ENCODE measurements at regions not wholly inside any gene's neighbourhood (a gene's known extent, or its start where the extent isn't known, plus 50 kb on each side); places are given as distances from the start of the nearest gene placed in this dataset.

DNA sequence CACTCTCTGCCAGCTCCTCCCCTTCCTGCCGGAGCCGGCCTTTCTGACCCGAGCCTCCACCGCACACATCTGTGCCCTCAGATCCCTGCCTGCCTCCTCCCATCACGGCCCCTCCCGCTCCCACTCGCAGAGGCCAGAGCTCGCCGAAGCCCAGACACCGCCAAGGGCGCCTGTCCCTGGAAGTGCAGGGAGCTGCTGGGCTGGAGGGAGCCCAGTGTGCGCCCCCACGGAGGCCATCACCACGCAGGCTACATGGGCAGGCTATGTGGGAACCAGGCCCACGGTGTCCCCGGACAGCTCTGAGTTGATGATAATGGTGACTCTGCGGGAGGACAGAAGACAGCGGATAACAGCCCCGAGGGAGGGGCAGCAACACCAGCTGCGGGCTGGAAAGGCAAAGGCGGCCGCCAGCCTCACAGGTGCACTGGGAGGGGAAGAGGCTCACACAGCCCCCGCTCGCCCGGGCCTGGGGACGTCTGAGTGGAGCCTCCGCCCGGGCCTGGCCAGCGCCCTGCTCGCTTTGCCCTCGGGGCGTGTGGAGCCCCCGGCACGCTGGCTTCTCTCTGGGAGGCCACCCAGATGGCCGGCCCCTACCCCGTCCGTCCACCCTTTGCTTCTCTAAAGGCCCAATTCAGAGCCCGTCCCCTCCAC, 154.9 kb downstream of the DLL1 start:
- peak; percentile 46 for DNase-seq (ENCODE audit: low read depth)

- DNase-seq (ENCODE audit: low read depth) = no peak
Observed at GRCh38 chr6:170135461-170135820, 155.4 kb downstream of the DLL1 start.

GRCh38 chr6:170134471-170135440, 156.1 kb downstream of the DLL1 start:
- no peak for DNase-seq (ENCODE audit: low read depth)

DNA sequence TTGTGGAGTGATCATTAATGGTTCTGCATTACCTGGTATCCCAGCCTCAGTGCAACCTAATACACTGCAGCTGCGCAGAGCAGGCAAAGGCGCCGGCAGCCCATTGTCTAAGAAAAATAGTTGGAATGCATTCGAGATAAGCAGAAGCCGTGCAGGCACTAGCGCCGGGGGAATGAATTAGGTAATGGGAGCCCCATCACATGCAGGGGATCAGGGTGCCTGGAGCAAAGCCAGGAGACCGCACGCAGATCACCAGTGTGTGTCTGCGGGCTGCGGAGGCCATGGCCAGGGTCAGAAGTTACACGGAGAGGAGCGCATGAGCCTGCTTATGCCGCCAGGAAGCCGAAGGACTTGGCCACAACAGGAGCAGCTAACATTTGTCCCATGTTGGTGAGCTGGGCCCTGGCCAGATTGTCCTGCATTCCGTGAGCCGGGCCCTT, 156.8 kb downstream of the DLL1 start:
- DNase-seq (ENCODE audit: low read depth) = no peak

DNA sequence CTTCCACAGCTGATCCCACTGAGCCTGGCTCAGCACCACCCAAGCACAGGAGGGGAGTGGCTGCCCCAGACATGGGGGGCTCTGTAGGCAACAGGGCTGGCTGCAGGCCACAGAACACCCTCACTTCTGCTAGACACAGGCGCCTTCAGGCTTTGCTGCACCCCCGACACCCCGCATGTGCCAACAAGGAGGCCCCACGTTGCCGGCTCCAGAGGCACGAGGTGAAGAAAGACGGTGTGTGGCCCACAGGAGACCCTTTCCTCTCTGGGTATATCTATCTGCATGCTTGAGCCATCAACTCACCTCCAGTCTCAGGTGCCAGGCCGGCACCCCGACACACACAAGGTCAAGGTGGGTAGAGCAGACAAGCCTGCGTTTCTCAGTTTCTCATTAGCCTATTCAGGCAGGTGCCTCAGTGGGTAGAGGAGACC, 158.3 kb downstream of the DLL1 start:
- no peak for DNase-seq (ENCODE audit: low read depth)

DNA sequence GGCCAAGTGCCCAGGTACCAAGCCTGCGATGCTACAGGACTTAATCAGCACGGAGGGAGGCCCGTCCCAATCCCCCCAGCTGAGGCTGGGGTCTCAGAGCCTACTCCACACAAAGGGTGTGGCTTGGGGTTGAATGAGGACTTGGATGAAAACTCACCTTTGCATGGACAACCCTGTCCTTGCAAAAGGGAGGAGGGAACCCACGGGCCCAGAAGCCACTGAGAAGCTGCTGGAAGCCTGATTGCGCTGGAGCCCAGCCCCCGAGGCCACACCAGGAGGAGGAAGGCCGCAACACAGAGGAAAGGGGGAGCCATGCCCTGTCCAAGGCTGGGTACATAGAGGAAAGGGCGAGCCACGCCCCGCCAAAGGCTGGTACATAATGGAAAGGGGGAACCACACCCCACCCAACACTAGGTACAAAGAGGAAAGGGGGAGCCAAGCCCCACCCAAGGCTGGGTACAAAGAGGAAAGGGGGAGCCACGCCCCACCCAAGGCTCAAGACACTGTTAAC, 158.8 kb downstream of the DLL1 start:
- DNase-seq (ENCODE audit: low read depth) = no peak

DNA sequence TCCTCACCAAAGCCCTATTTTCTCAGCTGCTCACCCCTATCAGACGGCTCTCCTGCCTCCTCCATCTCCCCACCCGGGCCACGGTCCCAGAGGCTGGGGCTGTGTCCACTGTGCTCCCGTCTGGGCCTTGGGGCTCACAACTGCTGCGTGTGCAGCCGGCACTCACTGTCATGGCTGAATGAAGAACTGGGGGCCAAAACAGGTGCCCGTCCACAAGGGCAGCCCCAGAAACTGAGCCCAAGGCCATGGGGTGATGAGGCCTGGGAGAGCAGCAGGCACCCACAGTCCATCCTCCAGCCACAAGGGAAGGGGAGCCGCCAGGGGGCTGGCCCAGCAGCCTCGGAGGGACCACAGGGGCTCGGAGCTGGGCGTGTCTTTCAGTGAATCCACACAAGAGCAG, 159.5 kb downstream of the DLL1 start:
- no peak for DNase-seq (ENCODE audit: low read depth)

DNA sequence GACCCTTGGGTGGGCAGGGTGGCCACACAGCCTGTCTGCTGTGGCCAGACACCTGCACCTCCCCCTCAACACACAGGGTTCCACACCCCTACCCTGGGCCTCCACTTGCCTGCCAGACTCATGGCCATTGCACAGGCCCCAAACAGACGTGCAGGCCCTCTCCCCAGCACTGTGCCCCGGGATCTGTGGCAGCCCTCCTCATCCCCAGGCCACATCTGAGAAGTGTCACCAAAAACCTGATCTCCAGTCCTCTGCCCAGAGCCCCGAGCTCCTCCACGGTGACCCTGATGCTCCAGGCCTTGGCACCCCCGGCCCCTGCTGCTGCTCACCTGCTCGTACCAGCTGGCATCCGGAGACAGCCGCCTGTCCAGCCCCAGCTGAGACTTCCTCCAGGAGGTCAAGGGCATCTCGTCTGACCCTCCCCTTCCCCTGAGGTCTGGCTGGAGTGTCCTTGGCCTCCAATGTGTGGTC, 160.1 kb downstream of the DLL1 start:
- DNase-seq (ENCODE audit: low read depth) = no peak

GRCh38 chr6:170130201-170130621, 160.7 kb downstream of the DLL1 start:
- DNase-seq (ENCODE audit: low read depth) = no peak

DNA sequence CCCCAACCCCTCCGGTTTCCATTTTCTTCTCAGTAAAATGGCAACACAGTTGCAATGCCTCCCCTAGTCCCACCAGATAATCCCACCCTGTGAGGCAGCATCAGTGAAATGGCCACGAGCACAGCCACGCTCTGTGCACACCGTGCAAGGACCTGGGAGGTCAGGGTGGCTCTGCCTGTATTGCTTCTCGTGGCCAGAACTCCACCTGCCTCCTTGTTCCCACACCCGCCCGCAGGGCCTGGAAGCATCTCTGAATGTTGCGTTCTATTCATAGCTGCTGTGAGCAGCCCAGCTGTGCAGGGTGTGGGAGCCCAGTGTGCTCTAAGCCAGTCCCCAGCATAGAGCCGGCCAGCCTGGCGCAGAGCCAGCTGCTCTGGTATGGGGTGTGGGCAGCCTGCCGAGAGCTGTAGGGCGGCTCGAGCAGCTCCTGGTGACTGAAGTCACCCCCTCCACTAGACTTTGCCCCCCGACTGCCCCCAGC, 161.1 kb downstream of the DLL1 start:
- peak; percentile 89 for DNase-seq (ENCODE audit: low read depth)

DNA sequence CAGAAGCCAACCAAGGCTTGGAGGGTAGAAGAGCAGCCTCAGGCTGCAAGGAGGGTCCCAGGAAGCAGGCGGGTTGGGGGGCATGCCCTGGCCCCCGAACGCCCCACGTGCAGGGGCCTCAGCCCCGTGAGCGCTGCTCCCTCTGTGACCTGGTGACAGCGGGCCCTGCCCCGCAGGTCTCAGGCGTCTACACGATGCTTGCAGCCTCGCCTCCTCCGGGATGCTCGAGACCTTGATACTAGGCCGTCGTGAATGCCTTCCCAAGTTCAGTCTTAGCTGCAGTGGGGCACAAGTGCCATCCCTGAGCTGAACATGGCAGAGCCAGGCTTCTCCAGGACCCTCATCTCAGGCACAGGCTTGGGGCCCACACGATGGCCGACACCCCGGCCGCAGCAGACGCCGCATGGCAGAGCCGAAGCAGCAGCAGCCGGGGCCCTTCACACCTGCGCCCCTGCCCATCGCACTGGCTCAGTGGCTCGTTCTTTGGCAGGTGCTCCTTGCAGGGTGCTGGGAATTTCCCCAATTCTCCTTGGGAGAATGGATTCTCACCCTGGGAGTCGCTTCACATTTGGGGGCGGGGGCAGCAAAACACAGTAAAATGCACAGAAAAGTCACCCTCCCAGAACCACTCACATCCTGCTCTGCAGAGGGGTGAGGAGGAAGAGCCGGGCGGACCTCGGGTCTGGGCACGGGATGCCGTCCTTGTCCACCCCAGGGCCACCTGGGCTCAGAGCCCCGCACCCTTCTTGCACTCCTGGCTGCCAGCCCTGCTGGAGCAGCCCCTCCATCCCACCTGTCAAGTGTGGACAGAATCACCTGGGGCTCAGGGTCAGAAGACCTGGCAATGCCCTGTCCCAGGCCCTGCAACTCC, 161.8 kb downstream of the DLL1 start:
- no peak for DNase-seq (ENCODE audit: low read depth)

DNA sequence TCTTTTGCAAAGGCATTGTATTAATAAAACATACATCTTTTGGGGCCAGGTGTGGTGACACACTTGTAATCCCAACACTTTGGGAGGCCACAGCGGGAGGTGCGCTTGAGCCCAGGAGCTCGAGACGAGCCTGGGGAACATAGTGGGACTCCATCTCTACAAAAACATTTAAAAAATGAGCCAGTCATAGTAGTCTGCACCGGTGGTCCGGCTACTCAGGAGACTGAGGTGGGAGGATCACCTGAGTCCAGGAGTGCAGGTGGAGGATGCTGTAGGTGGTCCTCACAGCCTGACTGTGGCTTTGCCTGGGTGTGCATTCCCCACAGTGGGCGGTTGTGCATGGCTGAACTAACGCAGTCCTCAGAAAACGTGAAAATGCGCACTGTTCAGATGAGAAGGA, 162.5 kb downstream of the DLL1 start:
- no peak for DNase-seq (ENCODE audit: low read depth)

GRCh38 chr6:170127151-170127550, 163.7 kb downstream of the DLL1 start:
- no peak for DNase-seq (ENCODE audit: low read depth)

- DNase-seq (ENCODE audit: low read depth) = no peak
Observed at GRCh38 chr6:170125456-170126300, 165.2 kb downstream of the DLL1 start.

GRCh38 chr6:170124836-170125235, 166.0 kb downstream of the DLL1 start:
- no peak for DNase-seq (ENCODE audit: low read depth)

GRCh38 chr6:170124150-170124549, 166.7 kb downstream of the DLL1 start:
- DNase-seq (ENCODE audit: low read depth) = no peak

DNA sequence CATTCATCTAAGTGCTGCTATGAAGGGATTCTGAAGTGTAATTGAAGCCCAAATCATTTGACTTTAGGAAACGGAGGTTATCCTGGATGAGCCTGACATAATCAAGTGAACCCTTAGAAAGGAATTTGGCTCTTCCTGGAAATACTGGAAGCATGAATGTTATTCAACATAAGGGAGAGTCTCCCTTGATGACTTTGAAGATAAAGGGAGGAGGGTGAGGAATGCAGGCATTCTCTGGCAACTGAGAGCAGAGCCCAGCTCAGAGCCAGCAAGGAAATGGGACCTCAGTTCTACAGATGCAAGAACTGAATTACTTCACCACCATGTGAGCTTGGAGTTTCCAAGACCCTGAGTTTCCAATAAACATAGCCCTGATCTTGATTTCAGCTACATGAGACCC, 168.2 kb downstream of the DLL1 start:
- peak; percentile 26 for DNase-seq (ENCODE audit: low read depth)

GRCh38 chr6:170117111-170117972, 173.5 kb downstream of the DLL1 start:
- DNase-seq (ENCODE audit: low read depth) = no peak

DNA sequence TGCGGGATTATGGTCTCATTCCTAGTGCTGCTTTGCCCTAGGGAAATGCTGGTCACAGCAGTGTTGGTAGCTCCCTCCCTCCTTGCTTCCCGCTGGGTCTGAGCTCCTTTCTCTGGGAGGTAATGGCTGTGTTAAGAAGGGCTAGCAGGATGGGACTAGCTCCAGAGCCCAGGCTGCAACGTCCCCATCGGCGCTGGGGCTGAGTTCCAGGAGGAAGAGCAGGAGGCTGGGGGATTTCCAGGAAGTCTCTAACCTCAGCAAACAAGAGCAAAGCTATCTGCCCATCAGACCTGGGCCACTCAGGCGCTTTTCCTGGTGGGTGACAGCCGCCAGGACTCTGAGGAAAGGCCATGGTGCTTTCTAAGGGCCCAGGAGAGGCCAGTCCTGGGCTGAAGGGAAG, 174.2 kb downstream of the DLL1 start:
- DNase-seq (ENCODE audit: low read depth) = no peak
